UCSD-AML1 (cell line): ENCODE measurements at regions not wholly inside any gene's neighbourhood (a gene's known extent, or its start where the extent isn't known, plus 50 kb on each side); places are given as distances from the start of the nearest gene placed in this dataset.
"Not testable (repeated sequence)": the region's sequence is repeated elsewhere in the genome, so short reads cannot be mapped to it uniquely, and the experiment has no call there.

Experiments used
- DNase-seq: peaks from one replicate; lab custom pipeline; 2025; ENCODE audit not compliant: unreplicated experiment; lab: John Stamatoyannopoulos, UW

- DNase-seq, result peak; percentile 45
Observed at GRCh38 chr14:106663805-106664410, 1137.5 kb downstream of the TMEM121 start.

GRCh38 chr14:106665814-106666213, 1139.4 kb downstream of the TMEM121 start:
- DNase-seq, result no peak

- no peak for DNase-seq
Observed at GRCh38 chr14:106666341-106666740, 1140.0 kb downstream of the TMEM121 start.

- no peak for DNase-seq
Observed at GRCh38 chr14:106670011-106670410, 1143.6 kb downstream of the TMEM121 start.

GRCh38 chr14:106674093-106674492, 1147.7 kb downstream of the TMEM121 start:
- DNase-seq, result not testable (repeated sequence)

GRCh38 chr14:106674509-106675125, 1148.2 kb downstream of the TMEM121 start:
- DNase-seq, result not testable (repeated sequence)

GRCh38 chr14:106675716-106676115, 1149.3 kb downstream of the TMEM121 start:
- not testable (repeated sequence) for DNase-seq

- DNase-seq, result no peak
Observed at GRCh38 chr14:106679776-106680175, 1153.4 kb downstream of the TMEM121 start.

- DNase-seq, result no peak
Observed at GRCh38 chr14:106681161-106681560, 1154.8 kb downstream of the TMEM121 start.

- peak; percentile 29 for DNase-seq
Observed at GRCh38 chr14:106681568-106681967, 1155.2 kb downstream of the TMEM121 start.

GRCh38 chr14:106683631-106684030, 1157.2 kb downstream of the TMEM121 start:
- no peak for DNase-seq

- DNase-seq, result no peak
Observed at GRCh38 chr14:106686533-106686932, 1160.2 kb downstream of the TMEM121 start.

GRCh38 chr14:106690333-106690891, 1164.0 kb downstream of the TMEM121 start:
- no peak for DNase-seq

- peak; percentile 80 for DNase-seq
Observed at GRCh38 chr14:106691601-106692291, 1165.4 kb downstream of the TMEM121 start.

GRCh38 chr14:106694638-106695393, 1168.4 kb downstream of the TMEM121 start:
- peak; percentile 57 for DNase-seq

- not testable (repeated sequence) for DNase-seq
Observed at GRCh38 chr14:106698620-106699267, 1172.4 kb downstream of the TMEM121 start.

- not testable (repeated sequence) for DNase-seq
Observed at GRCh38 chr14:106703651-106704050, 1177.3 kb downstream of the TMEM121 start.

- DNase-seq, result peak; percentile 27
Observed at GRCh38 chr14:106706488-106706887, 1180.1 kb downstream of the TMEM121 start.

- not testable (repeated sequence) for DNase-seq
Observed at GRCh38 chr14:106710187-106710586, 1183.8 kb downstream of the TMEM121 start.

GRCh38 chr14:106712513-106712912, 1186.1 kb downstream of the TMEM121 start:
- not testable (repeated sequence) for DNase-seq
